Fibroblast of villous mesenchyme (primary cell): ENCODE measurements at regions not wholly inside any gene's neighbourhood (a gene's known extent, or its start where the extent isn't known, plus 50 kb on each side); places are given as distances from the start of the nearest gene placed in this dataset.
A peak's percentile ranks its signal among the peaks of the same experiment; 100 is the strongest.

ENCODE experiments used
- DNase-seq: peaks from one replicate; pipeline ENCODE4 v3.0.0-alpha.2; 2010; ENCODE audit warnings: low read depth
- H3K4me3 ChIP-seq: 2 replicates; pipeline ENCODE4 v1.5.1; 2011; ENCODE audit warnings: low read depth, mild to moderate bottlenecking, low read length
- CTCF ChIP-seq: IDR thresholded peaks from 2 replicates; pipeline ENCODE4 v1.5.1; 2012; ENCODE audit warnings: low read depth, mild to moderate bottlenecking, low read length; ENCODE audit not compliant: insufficient read depth

- H3K4me3 ChIP-seq: no peak overlapping the region
- DNase-seq: no peak
- TF ChIP-seq CTCF: no peak
Observed at GRCh38 chr11:135033540-135033939, 621.5 kb upstream of the B3GAT1 start.

- no peak for DNase-seq
- TF ChIP-seq CTCF: no peak
- H3K4me3 ChIP-seq: no peak overlapping the region
Observed at GRCh38 chr11:135031205-135031989, 619.4 kb upstream of the B3GAT1 start.

- TF ChIP-seq CTCF: no peak
- DNase-seq: peak; percentile 52
- no peak overlapping the region for H3K4me3 ChIP-seq
Observed at GRCh38 chr11:135027461-135027860, 615.4 kb upstream of the B3GAT1 start.

GRCh38 chr11:135023499-135023898 is 611.5 kb upstream of the B3GAT1 start:
- DNase-seq: no peak
- H3K4me3 ChIP-seq: no peak overlapping the region
- TF ChIP-seq CTCF: no peak

- no peak for DNase-seq
- no peak for TF ChIP-seq CTCF
- H3K4me3 ChIP-seq: no peak overlapping the region
Observed at GRCh38 chr11:135022454-135022853, 610.4 kb upstream of the B3GAT1 start.

DNA sequence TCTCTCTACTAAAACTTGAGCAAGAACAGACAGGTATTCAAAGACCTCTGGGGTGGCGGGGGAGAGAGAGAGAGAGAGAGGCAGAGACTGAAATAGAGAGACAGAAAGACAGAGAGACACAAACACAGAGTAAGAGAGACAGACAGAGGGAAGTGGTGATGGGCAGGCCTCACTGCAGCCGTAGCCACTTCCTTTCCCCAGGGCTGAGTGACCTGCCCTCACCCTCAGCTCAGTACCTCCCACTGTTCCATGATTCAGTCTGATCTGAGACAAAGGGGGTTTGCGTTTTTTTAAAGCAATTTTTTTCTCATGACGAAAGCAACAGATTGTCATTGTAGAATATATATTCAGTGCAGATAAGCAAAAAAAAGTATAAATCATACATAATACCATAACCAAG is 607.9 kb upstream of the B3GAT1 start:
- no peak for TF ChIP-seq CTCF
- DNase-seq: no peak
- H3K4me3 ChIP-seq: no peak overlapping the region
